Lung microvascular endothelial cell (primary cell): ENCODE measurements at regions not wholly inside any gene's neighbourhood (a gene's known extent, or its start where the extent isn't known, plus 50 kb on each side); places are given as distances from the start of the nearest gene placed in this dataset.

Source experiments
- DNase-seq, 2 donors: peaks; one replicate each; pipeline versions ENCODE4 v3.0.0 to v3.0.0-alpha.2; 2010; ENCODE audit warnings: low read depth in 2 of 2

- no peak for DNase-seq
Observed at GRCh38 chr5:128885649-128886255, 79.5 kb upstream of the SLC27A6 start.

- DNase-seq: no peak
Observed at GRCh38 chr5:128895122-128895521, 70.2 kb upstream of the SLC27A6 start.

GRCh38 chr5:128896675-128897074 lies 68.6 kb upstream of the SLC27A6 start:
- DNase-seq: no peak

GRCh38 chr5:128903550-128903949 lies 61.7 kb upstream of the SLC27A6 start:
- DNase-seq: no peak

- no peak for DNase-seq
Observed at GRCh38 chr5:128904805-128905567, 60.3 kb upstream of the SLC27A6 start.

- peak; percentile 73 to 74 for DNase-seq
Observed at GRCh38 chr5:128905568-128906110, 59.6 kb upstream of the SLC27A6 start.

DNA sequence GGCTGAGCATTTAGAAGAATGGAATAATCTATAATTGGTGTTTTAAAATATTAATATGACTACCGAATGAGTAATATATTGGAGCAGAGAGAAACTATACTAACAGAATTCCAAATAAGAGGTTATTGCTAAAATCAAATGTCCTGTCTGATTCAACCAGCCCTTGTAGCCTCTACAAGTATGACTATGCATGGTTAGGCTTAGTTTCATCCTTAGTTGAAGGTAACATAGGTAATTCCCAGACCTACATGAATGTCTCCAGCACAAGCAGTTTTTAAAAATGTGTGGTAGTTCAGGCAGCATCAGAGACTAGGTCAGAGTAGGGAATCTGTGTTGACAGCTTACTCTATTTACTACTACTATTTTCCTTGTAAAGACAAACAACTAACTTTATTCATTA lies 51.7 kb upstream of the SLC27A6 start:
- no peak for DNase-seq
